Activated T-cell treated with anti-CD3 and anti-CD28 coated beads, Interleukin-2, amount 50 U/mL, for 48 hours (primary cell): ENCODE measurements at regions not wholly inside any gene's neighbourhood (a gene's known extent, or its start where the extent isn't known, plus 50 kb on each side); places are given as distances from the start of the nearest gene placed in this dataset.
"Not testable (repeated sequence)": the region's sequence is repeated elsewhere in the genome, so short reads cannot be mapped to it uniquely, and the experiment has no call there.

Experiments
- DNase-seq, 2 experiments: peaks; one replicate each; pipeline ENCODE4 v3.0.0-alpha.2; 2020

GRCh38 chr20:11153819-11154218 lies 480.0 kb upstream of the JAG1 start:
- no peak for DNase-seq

- DNase-seq = no peak
Observed at GRCh38 chr20:11155156-11155756, 481.5 kb upstream of the JAG1 start.

GRCh38 chr20:11156922-11157321 lies 483.1 kb upstream of the JAG1 start:
- DNase-seq = no peak

GRCh38 chr20:11158146-11158545 lies 484.3 kb upstream of the JAG1 start:
- no peak for DNase-seq

DNA sequence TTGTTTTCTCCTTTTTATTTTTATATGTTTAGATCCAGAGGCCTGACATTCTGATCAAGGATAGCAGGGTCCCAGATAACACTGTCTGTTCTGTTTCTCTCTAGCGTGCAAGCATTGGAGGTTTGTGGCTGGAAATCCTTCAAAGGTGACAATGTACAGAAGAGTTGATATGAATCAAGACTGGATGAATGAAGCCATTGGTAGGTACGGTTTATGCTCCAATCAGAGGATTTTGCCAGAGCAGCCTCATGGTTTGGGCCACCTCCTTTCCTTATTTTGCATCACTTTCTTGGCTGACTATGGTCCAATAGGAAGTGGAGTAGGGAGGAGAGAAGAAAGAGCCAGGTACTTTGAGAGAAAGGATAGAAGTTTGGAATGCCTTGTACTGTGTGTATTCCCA lies 484.8 kb upstream of the JAG1 start:
- DNase-seq = no peak

DNA sequence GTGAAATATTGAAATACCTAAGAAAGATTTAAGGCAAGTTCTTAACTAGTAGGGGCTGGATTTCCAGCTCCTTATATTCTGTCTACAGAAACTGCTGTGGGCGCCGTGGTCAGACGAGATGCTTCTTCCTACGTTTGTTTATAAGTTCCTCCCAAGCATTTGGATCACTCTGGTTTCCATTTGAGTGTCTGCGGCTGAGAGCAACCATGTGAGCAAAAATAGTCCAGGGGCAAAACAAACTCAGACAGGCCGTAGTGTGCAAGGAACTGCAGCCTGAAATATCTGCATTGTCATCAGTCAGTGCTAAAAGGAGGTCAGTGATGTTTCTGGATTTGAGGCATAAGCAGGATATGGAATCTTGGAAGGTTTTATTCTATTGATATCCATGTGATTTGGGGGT lies 485.9 kb upstream of the JAG1 start:
- no peak for DNase-seq

DNA sequence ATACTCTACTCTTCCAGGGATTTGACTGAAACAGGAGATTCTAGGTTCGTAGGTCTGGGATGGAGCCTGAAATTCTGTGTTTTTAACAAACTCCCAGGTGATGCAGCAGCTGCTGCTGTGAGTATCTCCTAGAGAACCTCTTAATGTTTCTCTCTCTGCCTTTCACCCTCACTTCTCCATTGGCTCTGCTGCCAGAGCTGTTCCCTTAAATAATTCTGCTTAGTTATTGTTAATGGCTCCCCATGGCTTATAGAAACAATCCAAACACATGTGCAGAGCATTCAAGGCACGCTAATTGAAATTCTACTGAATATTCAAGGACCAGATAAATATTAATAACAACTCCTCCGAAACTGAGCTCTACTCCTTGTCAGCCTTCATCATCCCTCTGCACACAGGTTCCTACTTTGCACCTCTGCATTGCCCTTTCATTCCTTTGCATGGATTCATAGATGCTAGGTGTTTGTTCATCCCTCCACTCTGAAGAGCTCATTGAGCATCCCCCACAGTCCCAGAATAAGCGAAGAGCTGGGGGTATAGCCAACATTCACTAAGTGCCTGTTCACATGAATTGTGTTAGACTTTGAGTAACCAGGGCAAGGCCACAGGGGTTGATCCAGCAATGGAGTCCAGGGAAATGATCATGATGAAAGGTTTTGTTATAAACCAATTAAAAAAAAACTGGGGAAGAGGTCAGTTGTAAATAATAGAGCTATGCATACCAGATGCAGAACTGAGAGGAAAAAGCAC lies 488.4 kb upstream of the JAG1 start:
- DNase-seq = no peak

DNA sequence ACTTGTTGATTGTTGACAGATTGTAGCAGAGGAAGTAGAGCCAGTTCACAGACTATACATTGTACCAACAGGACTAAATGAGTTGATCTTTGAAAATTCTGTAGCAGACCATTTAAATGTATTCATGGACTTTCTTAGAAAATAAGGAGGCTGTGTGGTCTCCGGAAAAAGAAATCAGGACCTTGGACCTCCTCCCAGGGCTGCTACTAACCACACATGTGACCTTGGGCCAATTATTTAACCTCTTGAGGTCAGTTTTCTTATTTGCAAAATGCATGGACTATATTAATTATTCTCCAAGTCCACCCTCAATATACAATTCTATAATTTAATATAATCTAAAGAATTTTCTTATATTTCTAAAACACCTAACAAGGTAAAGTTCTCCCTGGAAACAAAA lies 492.0 kb upstream of the JAG1 start:
- DNase-seq = no peak

DNA sequence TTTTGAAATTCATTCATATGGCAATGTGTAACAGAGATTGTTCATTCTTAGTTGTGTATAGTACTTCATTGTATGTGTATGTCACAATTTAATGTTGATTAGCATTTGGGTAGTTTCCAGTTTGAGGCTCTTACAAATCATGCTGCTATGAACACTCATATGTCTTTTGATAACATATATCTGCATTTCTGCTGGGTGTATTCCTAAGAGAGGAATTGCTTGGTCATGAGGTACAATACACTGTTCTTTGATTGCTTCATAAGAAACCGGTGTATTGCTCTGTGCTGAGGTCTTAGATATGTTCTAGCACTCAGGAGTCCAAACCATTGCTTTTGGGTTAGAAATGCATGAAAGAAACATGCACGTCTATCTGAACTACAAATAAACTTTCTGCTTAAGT lies 492.9 kb upstream of the JAG1 start:
- no peak for DNase-seq

DNA sequence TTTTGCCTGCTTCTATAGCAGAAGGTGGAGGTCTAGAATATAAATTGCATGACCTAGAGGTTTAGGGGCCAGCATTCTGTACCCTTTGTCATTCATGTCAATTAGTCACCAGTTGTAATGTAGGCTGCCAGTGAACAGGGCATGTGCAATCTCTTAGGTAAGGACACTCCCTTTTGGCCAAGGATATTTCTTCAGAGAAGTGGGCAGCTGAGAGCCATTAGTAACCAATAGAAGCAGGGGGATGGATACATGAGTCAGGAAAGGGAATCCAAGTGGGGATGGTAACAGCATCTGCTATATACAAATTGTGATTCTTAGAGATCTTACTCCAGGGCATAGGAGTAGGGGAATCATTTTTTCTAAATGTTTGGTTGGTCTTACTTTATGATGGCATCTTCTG lies 494.2 kb upstream of the JAG1 start:
- no peak for DNase-seq

- no peak for DNase-seq
Observed at GRCh38 chr20:11170025-11170424, 496.2 kb upstream of the JAG1 start.

- DNase-seq = no peak
Observed at GRCh38 chr20:11170565-11170964, 496.8 kb upstream of the JAG1 start.

DNA sequence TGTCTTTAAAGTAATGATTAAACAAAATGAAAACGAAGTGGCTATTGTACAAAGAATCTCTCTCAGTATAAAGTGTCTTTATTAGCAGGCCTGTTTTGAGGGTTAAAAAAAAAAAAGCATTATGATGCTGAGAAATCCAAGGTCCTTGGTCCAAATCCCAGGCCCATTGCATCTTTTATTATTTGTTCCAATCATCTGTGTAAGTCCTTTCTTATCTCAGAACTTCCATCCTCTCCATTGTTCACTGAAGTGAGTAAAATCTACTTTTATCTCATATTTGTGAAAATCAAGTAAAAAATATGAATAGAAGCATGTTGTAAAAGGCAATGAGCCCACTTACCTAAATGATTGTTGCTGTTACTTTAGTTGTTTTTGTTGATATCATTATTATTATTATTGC lies 499.1 kb upstream of the JAG1 start:
- DNase-seq = no peak

GRCh38 chr20:11173916-11174315 lies 500.1 kb upstream of the JAG1 start:
- no peak for DNase-seq

- DNase-seq = no peak
Observed at GRCh38 chr20:11174861-11175260, 501.1 kb upstream of the JAG1 start.

GRCh38 chr20:11176431-11176830 lies 502.6 kb upstream of the JAG1 start:
- no peak for DNase-seq

DNA sequence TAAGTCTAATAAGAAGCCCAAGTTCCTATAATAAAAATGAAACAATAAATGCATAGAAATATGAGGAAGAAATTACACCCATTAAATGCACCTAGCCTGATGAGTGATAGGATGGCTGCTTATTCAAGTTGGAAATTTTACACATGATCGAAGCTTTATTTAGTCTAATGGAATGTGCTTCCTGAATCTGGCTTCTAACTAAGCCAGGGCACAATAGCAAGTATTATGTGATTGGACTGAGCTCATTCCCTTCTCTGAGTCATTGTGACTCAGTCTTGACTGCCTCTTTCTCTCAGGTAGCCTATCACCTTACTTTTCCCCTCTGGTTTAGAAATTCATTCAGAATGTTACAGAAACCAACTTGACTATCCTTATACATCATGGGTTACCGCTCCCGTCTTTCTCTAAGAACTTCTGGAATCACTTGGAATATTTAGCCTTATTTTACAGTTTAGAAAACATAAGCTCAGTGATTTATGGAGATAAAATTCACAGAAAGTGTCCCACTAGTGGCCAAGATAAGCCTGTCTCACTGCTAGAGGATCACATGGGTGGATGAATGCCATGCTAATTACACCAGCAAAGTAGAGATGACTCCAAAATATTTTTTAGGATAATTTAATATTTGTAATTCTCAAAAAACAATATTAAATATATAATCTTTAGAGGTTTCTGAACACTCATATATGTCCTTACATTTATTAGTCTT lies 505.3 kb upstream of the JAG1 start:
- no peak for DNase-seq

DNA sequence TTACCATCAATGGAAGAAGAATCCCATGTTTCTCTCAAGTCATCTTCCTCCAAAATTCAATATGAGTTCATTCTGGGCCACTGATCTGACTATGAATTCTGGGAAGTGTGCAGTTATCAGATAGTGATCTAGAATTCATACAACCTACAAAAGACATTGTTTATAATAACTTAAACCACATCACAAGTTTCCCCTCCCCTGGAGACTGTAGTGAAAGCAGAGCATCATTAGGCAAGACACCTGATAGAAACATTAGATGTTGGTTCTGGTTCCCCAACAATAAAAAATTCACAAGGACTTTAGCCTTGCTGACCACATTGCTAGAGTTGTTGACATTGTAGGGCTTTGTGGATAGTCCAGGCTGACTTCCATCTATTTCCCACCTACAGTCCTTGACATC lies 506.4 kb upstream of the JAG1 start:
- DNase-seq = no peak

GRCh38 chr20:11181129-11181528 lies 507.3 kb upstream of the JAG1 start:
- not testable (repeated sequence) for DNase-seq

GRCh38 chr20:11181966-11182365 lies 508.2 kb upstream of the JAG1 start:
- DNase-seq = no peak

DNA sequence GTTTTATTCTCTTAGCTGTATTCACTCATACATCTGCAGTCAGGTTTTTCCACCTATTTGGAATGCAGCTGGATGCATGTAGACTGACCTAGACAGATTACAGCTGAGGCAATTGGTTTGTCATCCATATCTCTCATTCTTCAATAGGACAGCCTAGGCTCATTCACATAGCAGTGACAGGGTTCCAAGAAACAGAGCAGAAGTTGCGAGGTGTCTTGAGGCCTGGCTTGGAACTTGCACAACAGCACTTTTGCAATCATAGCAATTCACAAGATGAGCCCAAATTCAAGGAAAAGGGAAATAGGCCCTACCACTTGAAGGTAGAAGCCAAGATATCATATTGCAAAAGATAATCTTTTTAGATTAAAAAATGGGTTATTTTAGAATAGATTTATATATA lies 508.9 kb upstream of the JAG1 start:
- DNase-seq = no peak

DNA sequence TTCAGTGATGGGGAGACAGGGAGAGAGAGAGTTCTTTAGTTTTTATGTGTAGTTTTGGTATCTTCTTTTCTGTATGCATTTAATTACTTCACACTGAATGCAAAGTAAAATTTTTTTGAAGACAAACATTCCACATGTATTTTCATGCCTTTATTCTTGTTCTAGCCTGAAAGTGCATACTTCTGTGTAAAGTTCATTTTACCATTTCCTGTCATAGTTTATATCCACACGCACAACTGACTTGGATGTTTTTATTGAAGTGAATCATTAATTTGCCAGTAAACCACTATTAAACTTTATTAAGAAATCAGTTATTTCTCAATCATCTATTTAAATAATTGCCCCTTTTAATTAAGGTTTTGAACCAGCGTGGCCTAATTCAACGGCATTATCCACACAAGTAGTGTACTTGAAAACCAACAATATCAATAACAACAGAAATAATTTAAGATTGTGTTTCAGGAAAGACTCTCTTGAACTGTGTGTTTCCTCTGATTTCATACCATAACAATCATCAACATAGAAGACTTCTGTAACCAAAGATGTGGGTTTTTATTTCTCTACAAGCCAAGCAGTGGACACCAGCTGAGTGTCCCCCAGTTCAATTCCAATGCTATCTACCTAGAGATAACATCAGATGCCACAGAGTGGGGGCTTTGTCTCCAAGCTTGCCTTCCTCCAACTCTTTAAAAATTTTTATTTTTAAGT lies 512.7 kb upstream of the JAG1 start:
- no peak for DNase-seq

- DNase-seq = no peak
Observed at GRCh38 chr20:11188843-11189603, 515.2 kb upstream of the JAG1 start.
